ENCODE measurements at regions not wholly inside any gene's neighbourhood (a gene's known extent, or its start where the extent isn't known, plus 50 kb on each side); places are given as distances from the start of the nearest gene placed in this dataset.

- H3K27ac Mint-ChIP-seq = no peak overlapping the region
- no peaks in the 10 kb centered on the region for H3K9me3 Mint-ChIP-seq
- H3K4me1 Mint-ChIP-seq (ENCODE audit: low read depth) = peaks cover 17% of the 10 kb centered on the region
- H3K27me3 Mint-ChIP-seq (ENCODE audit: insufficient read depth) = peaks cover 23% of the 10 kb centered on the region
- no peak overlapping the region for H3K4me3 Mint-ChIP-seq
- no peaks in the 10 kb centered on the region for H3K36me3 Mint-ChIP-seq (ENCODE audit: low read depth)
- no peak for TF ChIP-seq CTCF (IDR thresholded peaks at IDR 0.05)
- DNase-seq = no peak
Measured at GRCh38 chr7:26099236-26099635, 52.8 kb upstream of the NFE2L3 start.

- Mint-ChIP-seq H3K36me3 (ENCODE audit: low read depth) (no peaks in the 10 kb centered on the region), H3K27ac (no peak overlapping the region), H3K27me3 (ENCODE audit: insufficient read depth) (peaks cover 24% of the 10 kb centered on the region), H3K9me3 (no peaks in the 10 kb centered on the region), H3K4me1 (ENCODE audit: low read depth) (peaks cover 17% of the 10 kb centered on the region), H3K4me3 (peak overlapping the region; percentile 73; the same call in 1 of the 2 replicates)
- no peak for DNase-seq
- TF ChIP-seq CTCF (IDR thresholded peaks at IDR 0.05) = no peak
Measured at GRCh38 chr7:26100406-26101339, 51.3 kb upstream of the NFE2L3 start.

GRCh38 chr7:26101361-26102151, 50.4 kb upstream of the NFE2L3 start:
- Mint-ChIP-seq H3K27ac (no peak overlapping the region), H3K9me3 (no peaks in the 10 kb centered on the region), H3K36me3 (ENCODE audit: low read depth) (no peaks in the 10 kb centered on the region), H3K4me3 (peak overlapping the region; percentile 73; the same call in 1 of the 2 replicates), H3K27me3 (ENCODE audit: insufficient read depth) (peaks cover 26% of the 10 kb centered on the region), H3K4me1 (ENCODE audit: low read depth) (peaks cover 17% of the 10 kb centered on the region)
- no peak for TF ChIP-seq CTCF (IDR thresholded peaks at IDR 0.05)
- DNase-seq = no peak

- Mint-ChIP-seq H3K27ac (no peak overlapping the region), H3K27me3 (ENCODE audit: insufficient read depth) (peaks cover 26% of the 10 kb centered on the region), H3K9me3 (no peaks in the 10 kb centered on the region), H3K4me1 (ENCODE audit: low read depth) (peaks cover 17% of the 10 kb centered on the region), H3K4me3 (no peak overlapping the region; the same call in 1 of the 2 replicates), H3K36me3 (ENCODE audit: low read depth) (no peaks in the 10 kb centered on the region)
- no peak for DNase-seq
- no peak for TF ChIP-seq CTCF (IDR thresholded peaks at IDR 0.05)
Measured at GRCh38 chr7:26102176-26102575, 49.8 kb upstream of the NFE2L3 start.

Small RNA genes lying in the stretch of these regions (microRNA-seq; reads per million reads assigned to microRNA genes)
- 9.3 reads per million, percentile 7 among the genes with 10 or more reads in this experiment for gene MIR148A

Data from HFFc6 (cell line).